GM23338 (cell line): ENCODE measurements at regions not wholly inside any gene's neighbourhood (a gene's known extent, or its start where the extent isn't known, plus 50 kb on each side); places are given as distances from the start of the nearest gene placed in this dataset.
A peak's percentile ranks its signal among the peaks of the same experiment; 100 is the strongest.

ENCODE experiments used
- ATAC-seq: fragments of 200-7000 bp; cut with Tn5 transposase; 3 replicates; pipeline ENCODE4 v1.9.1; 2020
- DNase-seq: peaks from one replicate; pipeline ENCODE4 v3.0.0-alpha.2; 2015; ENCODE audit warnings: low spot score
- H2AFZ ChIP-seq: fragments of 200-600 bp; sonication (generic); 2 replicates; pipeline ENCODE4 v1.8.0; 2016; ENCODE audit warnings: antibody characterized with exemption, mild to moderate bottlenecking, moderate library complexity
- H3F3A ChIP-seq: fragments of 200-600 bp; sonication (generic); replicated peaks from 2 replicates; pipeline ENCODE4 v1.8.0; 2017; ENCODE audit warnings: antibody characterized with exemption, mixed run types, low read depth
- H3K27ac ChIP-seq: fragments of 200-600 bp; sonication (generic); 2 replicates; pipeline ENCODE4 v1.6.1; 2016; ENCODE audit warnings: low read depth
- H3K27me3 ChIP-seq: fragments of 200-600 bp; sonication (generic); 2 replicates; pipeline ENCODE4 v1.8.0; 2016; ENCODE audit warnings: mild to moderate bottlenecking, mixed run types, moderate library complexity; ENCODE audit not compliant: insufficient read depth
- H3K36me3 ChIP-seq: fragments of 200-600 bp; sonication (generic); 2 replicates; pipeline ENCODE4 v1.8.0; 2016; ENCODE audit warnings: mild to moderate bottlenecking; ENCODE audit not compliant: insufficient read depth
- H3K4me1 ChIP-seq: fragments of 200-600 bp; sonication (generic); 2 replicates; pipeline ENCODE4 v1.8.0; 2016; ENCODE audit warnings: mild to moderate bottlenecking, moderate library complexity; ENCODE audit not compliant: insufficient read depth
- H3K4me2 ChIP-seq: fragments of 200-600 bp; sonication (generic); 2 replicates; pipeline ENCODE4 v1.7.1; 2017; ENCODE audit warnings: mixed run types
- H3K4me3 ChIP-seq: fragments of 200-600 bp; sonication (generic); 2 replicates; pipeline ENCODE4 v1.6.1; 2016; ENCODE audit warnings: mixed run types
- H3K79me2 ChIP-seq: fragments of 200-600 bp; sonication (generic); replicated peaks from 2 replicates; pipeline ENCODE4 v1.8.0; 2017; ENCODE audit warnings: mild to moderate bottlenecking; ENCODE audit not compliant: insufficient read depth
- H3K9me2 ChIP-seq: fragments of 200-600 bp; sonication (generic); 2 replicates; pipeline ENCODE4 v1.8.0; 2017; ENCODE audit not compliant: insufficient read depth
- H4K20me1 ChIP-seq: fragments of 200-600 bp; sonication (generic); replicated peaks from 2 replicates; pipeline ENCODE4 v1.8.0; 2017; ENCODE audit warnings: mild to moderate bottlenecking; ENCODE audit not compliant: insufficient read depth
- H3K27ac Mint-ChIP-seq: 2 replicates; pipeline ENCODE4 v1.8.0; 2020; ENCODE audit warnings: inconsistent platforms, mild to moderate bottlenecking, moderate library complexity, mixed read lengths
- H3K27me3 Mint-ChIP-seq: 3 replicates; pipeline ENCODE4 v1.8.0; 2022; ENCODE audit warnings: low read depth, mild to moderate bottlenecking, moderate library complexity, mixed read lengths, inconsistent platforms; ENCODE audit not compliant: insufficient read depth, poor library complexity
- H3K36me3 Mint-ChIP-seq: 3 replicates; pipeline ENCODE4 v1.8.0; 2021; ENCODE audit warnings: low read depth, mild to moderate bottlenecking, inconsistent platforms, moderate library complexity, mixed read lengths
- H3K4me1 Mint-ChIP-seq: 3 replicates; pipeline ENCODE4 v1.8.0; 2020; ENCODE audit warnings: mild to moderate bottlenecking, inconsistent platforms, mixed read lengths
- H3K4me3 Mint-ChIP-seq: 3 replicates; pipeline ENCODE4 v1.8.0; 2021; ENCODE audit warnings: moderate library complexity, mild to moderate bottlenecking, inconsistent platforms, mixed read lengths
- H3K9me3 Mint-ChIP-seq: 3 replicates; pipeline ENCODE4 v1.8.0; 2020; ENCODE audit warnings: moderate library complexity, mild to moderate bottlenecking, inconsistent platforms, mixed read lengths
- CREB1 ChIP-seq: fragments of 250-450 bp; sonication (Bioruptor Pico); IDR thresholded peaks from 2 replicates; pipeline ENCODE4 v1.5.0; 2020; ENCODE audit warnings: low read depth, mild to moderate bottlenecking, moderate library complexity
- NANOG ChIP-seq: IDR thresholded peaks from 2 replicates; pipeline ENCODE4 v1.6.1; 2016; ENCODE audit warnings: antibody characterized with exemption, borderline replicate concordance
- ZNF331 ChIP-seq: fragments of 250-450 bp; sonication (Bioruptor Pico); IDR thresholded peaks from 2 replicates; pipeline ENCODE4 v1.5.0; 2020; ENCODE audit warnings: low read depth, mild to moderate bottlenecking, moderate library complexity
- TF ChIP-seq, protein P1 (sequence below): fragments of 250-450 bp; sonication (Bioruptor Pico); IDR thresholded peaks from 2 replicates; pipeline ENCODE4 v1.5.0; 2020; ENCODE audit warnings: mild to moderate bottlenecking, moderate library complexity
- TF ChIP-seq, protein P2 (sequence below), 2 experiments: fragments of 200-600 bp in 1 of 2; sonication (generic) in 1 of 2; conservative IDR thresholded peaks; 2 replicates each; pipeline versions ENCODE4 v1.5.1 to v1.6.1; 2016 to 2017; ENCODE audit warnings: antibody characterized with exemption in 2 of 2, low read depth in 2 of 2, mild to moderate bottlenecking in 2 of 2, moderate library complexity in 1 of 2

DNA sequence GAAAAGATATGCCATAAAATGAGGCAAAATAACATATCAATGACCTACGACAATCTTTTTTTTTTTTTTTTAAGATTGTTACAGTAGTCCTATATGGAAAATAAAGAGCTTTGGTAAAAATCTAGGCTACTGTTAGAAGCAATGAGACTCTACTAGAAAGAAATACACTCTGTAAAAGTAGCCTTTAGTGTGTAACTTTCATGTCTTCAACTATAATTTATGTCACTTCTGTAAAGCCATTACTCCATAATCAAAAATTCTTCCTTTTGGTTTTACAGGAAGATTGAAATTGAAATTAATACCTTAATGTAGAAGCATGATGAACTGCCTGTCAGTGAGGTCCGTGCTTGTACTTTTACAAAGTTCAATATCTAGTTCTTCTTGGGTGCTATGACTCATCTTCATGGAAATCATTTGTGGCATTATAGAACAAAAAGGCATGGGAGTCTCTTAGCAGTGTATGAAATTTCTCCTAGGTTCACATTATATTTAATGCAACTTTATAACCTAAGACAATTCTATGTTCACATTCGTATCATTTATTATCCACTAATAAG, 1393.1 kb downstream of the EFNA5 start:
- H2AFZ ChIP-seq = no peak overlapping the region
- Mint-ChIP-seq H3K9me3 (peaks cover 6% of the 10 kb centered on the region; the same call in 1 of the 3 replicates), H3K4me3 (no peak overlapping the region)

DNA sequence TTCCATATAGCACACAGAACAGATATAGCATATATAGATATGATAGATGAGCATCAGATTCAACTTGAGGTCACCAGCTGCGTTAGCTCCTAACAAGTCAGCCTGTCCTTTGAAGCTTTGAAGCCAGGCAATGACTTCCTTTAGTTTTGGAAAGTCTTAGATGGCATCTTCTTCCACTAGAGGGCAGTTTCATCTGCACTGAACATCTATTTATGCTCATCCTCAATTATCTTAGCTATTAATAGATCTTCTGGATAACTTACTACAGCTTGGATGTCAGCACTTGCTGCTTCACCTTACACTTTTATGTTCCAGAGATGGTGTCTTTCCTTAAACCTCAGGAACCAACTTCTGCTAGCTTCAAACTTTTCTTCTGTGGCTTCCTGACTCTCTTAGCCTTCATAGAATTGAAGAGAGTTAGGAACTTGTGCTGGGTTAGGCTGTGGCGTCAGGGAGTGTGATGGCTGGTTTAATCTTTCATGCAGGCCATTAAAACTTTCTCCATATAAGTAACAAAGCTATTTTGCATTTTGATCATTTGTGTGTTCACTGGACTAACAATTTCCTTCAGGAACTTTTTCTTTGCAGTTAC, 1401.4 kb downstream of the EFNA5 start:
- H3K27ac Mint-ChIP-seq = no peak overlapping the region
- DNase-seq = peak; percentile 62
- ATAC-seq = peak; percentile 63
- Histone ChIP-seq H3K79me2 (no peaks in the 10 kb centered on the region), H3K4me1 (no peaks in the 10 kb centered on the region), H3K27me3 (no peaks in the 10 kb centered on the region), H3K4me3 (no peak overlapping the region), H4K20me1 (no peaks in the 10 kb centered on the region), H3K27ac (no peak overlapping the region), H3K9me2 (peaks cover 14% of the 10 kb centered on the region; the same call in 1 of the 2 replicates), H3K36me3 (no peaks in the 10 kb centered on the region), H2AFZ (no peak overlapping the region), H3K4me2 (no peak overlapping the region), H3F3A (no peaks in the 10 kb centered on the region)
- no peak overlapping the region for H3K4me3 Mint-ChIP-seq
- peaks cover 8% of the 10 kb centered on the region; the same call in 1 of the 3 replicates for H3K9me3 Mint-ChIP-seq
- no peaks in the 10 kb centered on the region for H3K27me3 Mint-ChIP-seq
- TF ChIP-seq, protein P1, sequence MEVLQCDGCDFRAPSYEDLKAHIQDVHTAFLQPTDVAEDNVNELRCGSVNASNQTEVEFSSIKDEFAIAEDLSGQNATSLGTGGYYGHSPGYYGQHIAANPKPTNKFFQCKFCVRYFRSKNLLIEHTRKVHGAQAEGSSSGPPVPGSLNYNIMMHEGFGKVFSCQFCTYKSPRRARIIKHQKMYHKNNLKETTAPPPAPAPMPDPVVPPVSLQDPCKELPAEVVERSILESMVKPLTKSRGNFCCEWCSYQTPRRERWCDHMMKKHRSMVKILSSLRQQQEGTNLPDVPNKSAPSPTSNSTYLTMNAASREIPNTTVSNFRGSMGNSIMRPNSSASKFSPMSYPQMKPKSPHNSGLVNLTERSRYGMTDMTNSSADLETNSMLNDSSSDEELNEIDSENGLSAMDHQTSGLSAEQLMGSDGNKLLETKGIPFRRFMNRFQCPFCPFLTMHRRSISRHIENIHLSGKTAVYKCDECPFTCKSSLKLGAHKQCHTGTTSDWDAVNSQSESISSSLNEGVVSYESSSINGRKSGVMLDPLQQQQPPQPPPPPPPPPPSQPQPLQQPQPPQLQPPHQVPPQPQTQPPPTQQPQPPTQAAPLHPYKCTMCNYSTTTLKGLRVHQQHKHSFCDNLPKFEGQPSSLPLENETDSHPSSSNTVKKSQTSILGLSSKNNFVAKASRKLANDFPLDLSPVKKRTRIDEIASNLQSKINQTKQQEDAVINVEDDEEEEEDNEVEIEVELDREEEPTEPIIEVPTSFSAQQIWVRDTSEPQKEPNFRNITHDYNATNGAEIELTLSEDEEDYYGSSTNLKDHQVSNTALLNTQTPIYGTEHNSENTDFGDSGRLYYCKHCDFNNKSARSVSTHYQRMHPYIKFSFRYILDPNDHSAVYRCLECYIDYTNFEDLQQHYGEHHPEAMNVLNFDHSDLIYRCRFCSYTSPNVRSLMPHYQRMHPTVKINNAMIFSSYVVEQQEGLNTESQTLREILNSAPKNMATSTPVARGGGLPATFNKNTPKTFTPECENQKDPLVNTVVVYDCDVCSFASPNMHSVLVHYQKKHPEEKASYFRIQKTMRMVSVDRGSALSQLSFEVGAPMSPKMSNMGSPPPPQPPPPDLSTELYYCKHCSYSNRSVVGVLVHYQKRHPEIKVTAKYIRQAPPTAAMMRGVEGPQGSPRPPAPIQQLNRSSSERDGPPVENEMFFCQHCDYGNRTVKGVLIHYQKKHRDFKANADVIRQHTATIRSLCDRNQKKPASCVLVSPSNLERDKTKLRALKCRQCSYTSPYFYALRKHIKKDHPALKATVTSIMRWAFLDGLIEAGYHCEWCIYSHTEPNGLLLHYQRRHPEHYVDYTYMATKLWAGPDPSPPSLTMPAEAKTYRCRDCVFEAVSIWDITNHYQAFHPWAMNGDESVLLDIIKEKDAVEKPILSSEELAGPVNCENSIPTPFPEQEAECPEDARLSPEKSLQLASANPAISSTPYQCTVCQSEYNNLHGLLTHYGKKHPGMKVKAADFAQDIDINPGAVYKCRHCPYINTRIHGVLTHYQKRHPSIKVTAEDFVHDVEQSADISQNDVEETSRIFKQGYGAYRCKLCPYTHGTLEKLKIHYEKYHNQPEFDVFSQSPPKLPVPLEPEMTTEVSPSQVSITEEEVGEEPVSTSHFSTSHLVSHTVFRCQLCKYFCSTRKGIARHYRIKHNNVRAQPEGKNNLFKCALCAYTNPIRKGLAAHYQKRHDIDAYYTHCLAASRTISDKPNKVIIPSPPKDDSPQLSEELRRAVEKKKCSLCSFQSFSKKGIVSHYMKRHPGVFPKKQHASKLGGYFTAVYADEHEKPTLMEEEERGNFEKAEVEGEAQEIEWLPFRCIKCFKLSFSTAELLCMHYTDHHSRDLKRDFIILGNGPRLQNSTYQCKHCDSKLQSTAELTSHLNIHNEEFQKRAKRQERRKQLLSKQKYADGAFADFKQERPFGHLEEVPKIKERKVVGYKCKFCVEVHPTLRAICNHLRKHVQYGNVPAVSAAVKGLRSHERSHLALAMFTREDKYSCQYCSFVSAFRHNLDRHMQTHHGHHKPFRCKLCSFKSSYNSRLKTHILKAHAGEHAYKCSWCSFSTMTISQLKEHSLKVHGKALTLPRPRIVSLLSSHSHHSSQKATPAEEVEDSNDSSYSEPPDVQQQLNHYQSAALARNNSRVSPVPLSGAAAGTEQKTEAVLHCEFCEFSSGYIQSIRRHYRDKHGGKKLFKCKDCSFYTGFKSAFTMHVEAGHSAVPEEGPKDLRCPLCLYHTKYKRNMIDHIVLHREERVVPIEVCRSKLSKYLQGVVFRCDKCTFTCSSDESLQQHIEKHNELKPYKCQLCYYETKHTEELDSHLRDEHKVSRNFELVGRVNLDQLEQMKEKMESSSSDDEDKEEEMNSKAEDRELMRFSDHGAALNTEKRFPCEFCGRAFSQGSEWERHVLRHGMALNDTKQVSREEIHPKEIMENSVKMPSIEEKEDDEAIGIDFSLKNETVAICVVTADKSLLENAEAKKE (CRISPR knock-in tag) = no peak
- TF ChIP-seq, protein P2, sequence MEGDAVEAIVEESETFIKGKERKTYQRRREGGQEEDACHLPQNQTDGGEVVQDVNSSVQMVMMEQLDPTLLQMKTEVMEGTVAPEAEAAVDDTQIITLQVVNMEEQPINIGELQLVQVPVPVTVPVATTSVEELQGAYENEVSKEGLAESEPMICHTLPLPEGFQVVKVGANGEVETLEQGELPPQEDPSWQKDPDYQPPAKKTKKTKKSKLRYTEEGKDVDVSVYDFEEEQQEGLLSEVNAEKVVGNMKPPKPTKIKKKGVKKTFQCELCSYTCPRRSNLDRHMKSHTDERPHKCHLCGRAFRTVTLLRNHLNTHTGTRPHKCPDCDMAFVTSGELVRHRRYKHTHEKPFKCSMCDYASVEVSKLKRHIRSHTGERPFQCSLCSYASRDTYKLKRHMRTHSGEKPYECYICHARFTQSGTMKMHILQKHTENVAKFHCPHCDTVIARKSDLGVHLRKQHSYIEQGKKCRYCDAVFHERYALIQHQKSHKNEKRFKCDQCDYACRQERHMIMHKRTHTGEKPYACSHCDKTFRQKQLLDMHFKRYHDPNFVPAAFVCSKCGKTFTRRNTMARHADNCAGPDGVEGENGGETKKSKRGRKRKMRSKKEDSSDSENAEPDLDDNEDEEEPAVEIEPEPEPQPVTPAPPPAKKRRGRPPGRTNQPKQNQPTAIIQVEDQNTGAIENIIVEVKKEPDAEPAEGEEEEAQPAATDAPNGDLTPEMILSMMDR (conservative IDR thresholded peaks at IDR 0.05; ENCODE audit: low read depth in 2 of 2) = peak; percentile 68 to 78
- no peak for TF ChIP-seq CREB1 (CRISPR knock-in tag)
- no peak for TF ChIP-seq ZNF331 (CRISPR knock-in tag)
- H3K4me1 Mint-ChIP-seq = 0 out of 3 replicates have a peak, but pooled peaks cover 2% of the 10 kb centered on the region
- peaks cover 6% of the 10 kb centered on the region; the same call in 1 of the 3 replicates for H3K36me3 Mint-ChIP-seq

More for the DNA sequence above, 1393.1 kb downstream of the EFNA5 start:
- Histone ChIP-seq H4K20me1 (no peaks in the 10 kb centered on the region), H3F3A (no peaks in the 10 kb centered on the region), H3K27me3 (no peaks in the 10 kb centered on the region), H3K79me2 (no peaks in the 10 kb centered on the region), H3K36me3 (no peaks in the 10 kb centered on the region), H3K27ac (no peak overlapping the region), H3K4me2 (no peak overlapping the region), H3K4me1 (no peaks in the 10 kb centered on the region), H3K9me2 (0 out of 2 replicates have a peak, but pooled peaks cover 3% of the 10 kb centered on the region), H3K4me3 (no peak overlapping the region)
- no peak for TF ChIP-seq NANOG
- H3K27me3 Mint-ChIP-seq = no peaks in the 10 kb centered on the region
- H3K27ac Mint-ChIP-seq = no peak overlapping the region
- ATAC-seq (no peak), DNase-seq (no peak)
- H3K36me3 Mint-ChIP-seq = peaks cover 4% of the 10 kb centered on the region; the same call in 1 of the 3 replicates
- no peaks in the 10 kb centered on the region; the same call in 2 of the 3 replicates for H3K4me1 Mint-ChIP-seq
